GM23248 (cell line): ENCODE measurements at regions not wholly inside any gene's neighbourhood (a gene's known extent, or its start where the extent isn't known, plus 50 kb on each side); places are given as distances from the start of the nearest gene placed in this dataset.

ENCODE experiments used
- EZH2 ChIP-seq: fragments of 200-600 bp; sonication (generic); IDR thresholded peaks from 2 replicates; pipeline ENCODE4 v1.6.1; 2018; ENCODE audit warnings: antibody characterized with exemption, mild to moderate bottlenecking; ENCODE audit not compliant: insufficient read depth, poor library complexity, severe bottlenecking
- EZH2phosphoT487 ChIP-seq: fragments of 200-600 bp; sonication (generic); IDR thresholded peaks from 2 replicates; pipeline ENCODE4 v1.6.1; 2018; ENCODE audit warnings: antibody characterized with exemption, moderate library complexity, mild to moderate bottlenecking, low read depth; ENCODE audit not compliant: insufficient read depth

DNA sequence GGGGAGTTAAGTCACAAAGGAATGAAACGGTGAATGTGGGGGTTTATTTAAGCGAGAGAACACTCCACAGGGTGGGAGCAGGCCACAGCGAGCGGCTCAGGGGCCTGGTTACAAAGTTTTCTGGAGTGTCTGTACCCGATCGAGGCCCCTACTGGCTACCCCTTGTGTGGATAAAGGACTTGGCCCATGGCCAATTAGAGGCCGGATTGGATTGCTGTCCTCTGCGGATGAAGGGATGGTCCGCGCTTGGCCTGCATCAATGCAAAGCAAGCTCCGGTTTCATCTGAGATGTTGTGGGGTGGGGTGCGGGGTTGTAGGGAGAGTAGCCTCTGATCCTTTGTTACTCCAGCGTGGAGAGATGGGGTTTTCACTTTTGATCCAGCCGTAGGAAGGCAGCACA, 1574.5 kb upstream of the TENM3 start:
- TF ChIP-seq EZH2phosphoT487 (no peak), EZH2 (no peak)
